GM19025 (cell line): ENCODE measurements at regions not wholly inside any gene's neighbourhood (a gene's known extent, or its start where the extent isn't known, plus 50 kb on each side); places are given as distances from the start of the nearest gene placed in this dataset.

ENCODE experiments used
- ATAC-seq: cut with Tn5 transposase; IDR thresholded peaks from one replicate; pipeline ENCODE4 v1.9.1; 2021; ENCODE audit warnings: mild to moderate bottlenecking, low read depth, moderate library complexity; ENCODE audit not compliant: unreplicated experiment

DNA sequence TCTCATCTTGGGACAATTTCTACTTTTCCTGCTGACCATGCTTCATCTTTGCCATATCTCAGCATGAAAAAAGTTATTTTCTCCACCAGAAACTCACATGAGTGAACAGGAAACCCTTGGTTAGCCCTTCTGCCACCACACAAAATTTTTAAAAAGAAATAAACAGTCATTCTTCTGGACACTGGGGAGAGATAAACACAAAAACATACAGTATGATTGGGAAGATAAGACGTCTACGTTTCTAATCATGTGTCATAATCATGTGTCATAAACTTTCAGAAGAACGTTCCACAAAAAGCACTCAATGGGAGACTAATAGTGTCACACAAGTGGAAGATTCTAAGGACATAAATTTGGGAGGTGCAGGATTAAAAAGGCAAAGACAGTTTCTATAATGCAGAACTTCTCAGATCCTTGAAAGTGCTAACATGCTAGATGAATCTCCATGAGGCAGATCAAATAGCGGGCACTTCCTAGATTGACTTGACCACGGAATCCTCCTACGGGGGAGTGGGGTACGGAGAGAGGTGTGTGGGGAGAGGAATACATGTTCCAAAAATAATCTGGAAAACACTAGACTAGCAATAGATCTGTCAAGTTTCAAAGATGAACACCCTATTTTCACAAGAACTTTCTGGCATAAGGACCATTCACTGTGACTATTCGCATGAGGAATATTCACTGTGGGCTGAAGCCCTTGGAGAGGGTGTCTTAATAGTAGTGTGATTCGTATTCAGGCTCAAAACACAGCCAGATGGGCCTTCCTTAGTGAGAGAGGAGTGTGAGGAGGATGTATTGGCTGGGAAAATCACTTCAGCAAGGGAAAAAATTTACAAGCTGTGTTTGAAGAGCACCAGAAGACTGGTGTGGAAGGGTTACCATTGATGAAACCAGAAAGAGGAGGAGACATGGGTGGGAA, 206.7 kb downstream of the SETD4 start:
- ATAC-seq: no peak

DNA sequence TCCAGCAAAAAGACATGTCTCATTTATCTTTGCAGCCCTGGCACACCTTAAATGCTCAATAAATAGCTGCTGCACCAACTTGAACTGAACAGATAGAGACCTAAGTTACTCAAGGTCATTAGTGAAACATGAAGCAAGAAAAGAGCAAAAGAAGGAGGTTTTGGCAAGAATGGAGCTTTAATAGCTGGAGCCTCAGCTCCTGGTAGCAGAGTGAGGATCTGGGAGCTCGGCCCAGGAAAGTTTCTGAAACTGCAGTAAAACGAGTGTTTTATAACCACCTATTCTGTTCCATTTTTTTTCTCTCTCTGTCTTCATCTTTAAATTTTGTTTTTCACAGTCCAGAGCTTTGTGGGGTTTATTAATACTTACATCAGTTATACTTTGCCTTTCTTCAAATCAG, 207.5 kb downstream of the SETD4 start:
- no peak for ATAC-seq

DNA sequence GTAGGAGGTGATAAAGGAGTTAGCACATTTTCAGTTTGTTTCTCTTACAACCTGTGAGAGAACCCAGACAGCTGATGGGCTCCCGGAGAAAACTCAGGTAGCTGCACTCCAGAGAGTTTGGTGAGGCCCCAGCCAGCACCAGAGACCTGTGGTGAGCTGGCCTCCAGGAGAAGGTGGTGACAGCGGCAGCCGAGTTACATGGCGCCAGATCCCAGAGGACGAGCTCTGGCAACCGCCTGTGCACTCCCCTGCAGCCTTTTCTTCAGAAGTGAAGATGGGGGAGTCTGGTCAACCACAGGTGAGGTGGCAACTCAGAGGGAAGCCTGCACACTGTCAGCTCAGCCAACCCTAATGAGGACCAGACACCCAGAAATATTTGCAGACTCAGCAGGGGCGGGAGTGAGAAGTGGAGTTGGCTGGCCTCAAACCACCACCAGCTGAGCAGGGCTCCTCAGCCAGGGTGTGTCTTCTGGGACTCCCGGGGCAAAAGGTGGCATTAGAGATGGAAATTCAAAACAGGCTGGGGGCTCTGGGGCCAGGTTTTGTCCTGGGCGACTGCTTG, 209.7 kb downstream of the SETD4 start:
- no peak for ATAC-seq

DNA sequence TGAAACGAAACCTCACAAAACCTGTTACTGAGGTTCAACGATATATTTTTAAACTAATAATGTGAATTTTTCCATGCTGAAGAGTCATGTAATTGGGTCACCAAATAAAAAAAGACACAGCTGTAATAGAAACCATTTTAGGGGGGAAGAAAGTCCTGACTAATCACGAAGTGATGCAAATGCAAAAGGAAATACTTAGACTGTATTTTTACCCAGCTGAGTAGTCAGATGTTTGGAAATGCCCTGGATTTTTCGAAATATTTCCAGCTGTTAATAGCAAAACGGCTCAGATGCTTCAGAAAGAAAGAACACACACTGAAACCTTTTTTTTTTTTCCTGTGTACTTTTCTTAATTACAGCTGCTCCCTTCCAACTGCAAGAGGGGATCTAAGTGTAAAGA, 210.3 kb downstream of the SETD4 start:
- no peak for ATAC-seq

DNA sequence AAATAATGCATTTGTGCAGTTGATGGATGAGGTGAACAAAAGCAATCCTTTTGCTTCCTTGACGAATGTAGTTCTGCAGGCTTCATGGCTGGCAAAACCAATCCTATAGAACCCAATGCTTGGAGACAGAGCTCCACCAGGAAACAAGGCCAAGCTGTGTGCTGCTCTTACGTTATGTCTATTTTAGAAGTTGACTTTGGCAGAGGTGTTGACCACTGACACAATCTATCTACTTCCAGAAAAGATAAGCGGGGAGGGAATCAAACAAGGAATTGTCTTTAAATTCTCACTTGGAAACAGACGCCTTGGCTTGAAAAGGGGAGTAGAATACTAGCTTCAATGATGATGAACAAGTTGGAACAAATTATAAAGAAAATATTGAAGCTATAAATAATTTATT, 211.2 kb downstream of the SETD4 start:
- no peak for ATAC-seq

DNA sequence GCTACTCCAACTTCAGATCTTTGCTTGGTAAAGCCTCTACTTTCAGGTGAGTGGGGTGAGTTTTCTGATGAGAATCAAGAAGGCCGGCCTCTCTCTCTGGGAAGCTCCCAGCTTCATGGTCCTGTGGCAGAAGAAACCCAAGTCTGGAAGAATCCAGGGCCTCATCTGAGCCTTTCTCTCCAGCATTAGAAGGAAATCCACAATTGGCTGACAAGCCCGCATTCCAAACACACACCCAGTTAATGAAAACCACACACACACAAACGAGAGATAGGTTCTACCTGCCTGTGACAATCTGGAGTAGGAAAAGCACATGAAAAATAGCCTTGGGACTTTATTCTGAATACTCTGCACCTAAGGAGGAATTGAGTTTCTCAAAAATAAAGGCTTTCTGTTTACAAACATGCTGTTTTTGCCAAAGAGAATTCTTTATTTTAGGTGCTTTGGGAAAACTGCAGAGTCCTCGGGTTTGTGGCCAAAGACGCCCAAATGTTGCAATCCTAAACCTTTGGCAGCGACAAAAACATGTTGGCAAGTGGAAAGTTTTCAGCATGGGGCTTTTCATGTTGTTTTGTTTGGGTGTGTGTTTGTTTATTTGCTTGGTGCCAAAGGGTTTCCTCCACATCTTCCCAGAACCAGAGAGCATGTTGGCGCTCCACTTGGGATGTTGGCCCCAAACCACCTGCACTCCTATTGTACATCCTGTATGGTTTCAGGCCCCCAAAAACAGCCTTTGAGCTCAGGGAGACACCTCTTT, 216.2 kb downstream of the SETD4 start:
- no peak for ATAC-seq

DNA sequence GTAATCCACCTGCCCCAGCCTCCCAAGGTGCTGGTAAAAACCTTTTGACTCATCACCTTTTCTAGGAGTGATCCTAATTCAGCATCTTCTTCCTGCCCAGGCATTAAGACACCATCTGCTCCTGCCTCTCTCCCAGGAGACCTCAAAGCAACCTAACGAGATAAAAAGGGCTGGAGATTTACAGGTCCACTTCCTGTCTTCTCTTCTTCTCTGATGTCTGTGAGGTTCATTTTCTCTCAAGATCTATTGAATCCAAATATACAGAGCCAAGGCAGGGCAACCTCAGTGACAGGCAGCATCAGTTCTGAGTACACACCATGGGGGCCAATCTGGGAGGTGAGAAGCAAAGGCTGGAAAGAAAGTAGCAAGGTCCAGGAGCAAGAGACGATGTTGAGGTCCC, 219.4 kb downstream of the SETD4 start:
- no peak for ATAC-seq

DNA sequence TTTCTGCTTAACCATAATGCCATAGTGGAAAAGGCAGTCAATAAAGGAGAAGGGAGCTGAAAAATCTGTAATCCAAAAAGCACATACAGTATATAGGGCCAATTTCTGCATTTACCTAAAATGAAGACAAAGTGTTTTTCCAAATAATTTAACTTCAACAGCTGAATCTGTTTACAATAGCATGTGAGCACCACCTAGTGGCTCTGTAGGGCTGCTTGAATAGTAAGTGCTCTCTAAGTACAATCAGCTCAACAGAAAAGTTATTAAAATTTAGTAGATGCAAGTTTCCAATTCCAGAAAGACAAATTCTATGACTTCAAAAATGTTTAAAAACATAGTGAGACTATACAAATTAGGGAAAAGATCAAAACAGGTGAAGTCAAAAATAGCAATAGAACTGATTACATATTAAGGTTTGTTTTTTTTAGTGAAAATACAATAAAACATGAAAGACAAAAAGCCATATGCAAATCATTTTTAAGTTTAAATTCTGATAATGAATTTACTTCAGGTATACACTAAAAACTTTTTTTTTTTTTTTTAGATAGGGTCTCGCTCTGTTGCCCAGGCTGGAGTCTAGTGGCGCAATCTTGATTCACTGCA, 220.0 kb downstream of the SETD4 start:
- ATAC-seq: no peak

DNA sequence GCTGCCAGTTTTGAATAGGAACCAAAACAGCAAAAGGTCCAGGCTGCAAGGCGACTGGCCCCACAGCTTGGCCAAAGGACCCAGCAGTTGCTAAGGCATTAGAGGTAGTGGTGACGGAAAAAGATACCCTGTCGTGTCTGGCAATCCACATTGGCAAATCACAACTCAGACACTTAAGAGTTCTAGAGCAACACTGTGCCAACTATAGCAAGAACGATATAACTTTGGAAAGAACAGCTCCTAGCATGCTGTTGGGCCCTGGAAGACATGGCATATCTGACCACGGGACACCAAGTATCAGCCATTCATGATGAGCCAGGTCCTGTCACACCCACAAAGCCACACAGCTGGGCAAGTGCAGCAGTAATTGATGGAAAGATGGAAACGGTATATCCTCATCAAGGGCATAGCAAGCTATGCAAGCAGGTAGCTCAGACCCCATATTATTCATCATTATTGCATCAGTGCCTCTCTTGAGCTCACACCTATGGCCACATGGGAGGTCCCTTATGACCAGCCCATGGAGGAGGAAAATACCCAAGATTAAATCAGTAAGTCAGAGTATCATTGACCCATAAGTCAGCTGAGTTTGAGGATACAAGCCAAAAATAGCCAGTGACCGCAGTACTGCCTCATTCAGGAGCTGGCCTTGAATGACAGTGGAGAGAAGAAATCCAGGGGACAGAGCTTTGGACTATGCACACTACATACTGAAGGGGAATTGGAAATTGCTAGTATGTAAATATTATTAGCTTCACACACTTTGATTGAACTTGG, 221.2 kb downstream of the SETD4 start:
- no peak for ATAC-seq

DNA sequence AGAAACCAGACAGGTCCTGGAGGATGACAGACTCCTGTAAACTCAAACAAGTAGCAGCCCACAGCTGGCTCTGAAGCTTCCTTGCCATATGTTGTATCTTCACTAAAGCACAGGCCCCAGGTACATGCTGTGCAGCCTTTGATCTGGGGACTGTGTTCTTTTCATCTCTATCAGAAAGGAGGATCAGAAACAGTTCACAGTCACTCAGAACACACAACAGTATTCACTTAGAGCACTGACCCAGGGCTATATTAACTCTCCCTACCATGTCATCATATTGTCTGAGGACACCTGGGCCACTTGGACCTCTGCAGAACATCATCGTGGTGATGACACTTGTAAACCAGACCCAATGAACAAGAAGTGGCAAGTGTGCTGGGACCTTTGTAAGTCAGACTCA, 222.0 kb downstream of the SETD4 start:
- no peak for ATAC-seq

DNA sequence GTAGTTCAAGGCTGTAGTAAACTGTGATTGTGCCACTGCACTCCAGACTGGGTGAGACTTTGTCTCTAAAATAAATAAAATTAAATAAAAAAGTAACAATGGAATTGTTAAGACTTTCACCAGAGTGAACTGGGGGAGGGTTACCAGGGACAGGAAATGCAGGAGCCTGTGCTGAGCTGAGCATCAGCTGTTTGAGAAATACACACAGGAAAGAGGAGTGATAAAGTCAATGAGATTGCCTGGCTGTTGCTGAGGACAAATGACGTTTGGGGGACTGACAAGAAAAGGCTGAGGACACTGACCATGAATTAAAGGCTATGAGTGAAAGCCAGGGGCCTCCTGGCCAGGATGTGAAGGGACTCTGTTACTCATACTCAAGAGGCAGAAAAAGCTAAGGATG, 226.3 kb downstream of the SETD4 start:
- no peak for ATAC-seq

DNA sequence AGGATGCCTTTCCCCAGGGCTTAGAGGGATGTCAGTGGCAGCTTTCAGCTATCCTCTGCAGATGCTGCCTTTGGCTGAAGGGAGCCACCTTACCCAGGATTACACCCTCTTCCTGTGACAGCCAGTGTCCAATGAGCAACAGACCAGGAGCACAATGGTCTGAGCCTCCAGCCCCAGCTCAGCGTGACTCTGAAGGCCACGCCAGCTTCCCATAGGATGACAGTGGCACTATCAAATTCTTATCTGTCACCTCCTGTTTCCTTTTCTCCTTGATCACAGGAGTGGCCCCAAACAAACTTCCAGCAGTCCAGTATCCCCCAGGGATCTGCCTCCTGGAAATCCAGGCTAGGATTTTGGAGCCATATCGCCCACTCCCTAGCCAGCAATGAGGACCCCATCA, 226.9 kb downstream of the SETD4 start:
- no peak for ATAC-seq

DNA sequence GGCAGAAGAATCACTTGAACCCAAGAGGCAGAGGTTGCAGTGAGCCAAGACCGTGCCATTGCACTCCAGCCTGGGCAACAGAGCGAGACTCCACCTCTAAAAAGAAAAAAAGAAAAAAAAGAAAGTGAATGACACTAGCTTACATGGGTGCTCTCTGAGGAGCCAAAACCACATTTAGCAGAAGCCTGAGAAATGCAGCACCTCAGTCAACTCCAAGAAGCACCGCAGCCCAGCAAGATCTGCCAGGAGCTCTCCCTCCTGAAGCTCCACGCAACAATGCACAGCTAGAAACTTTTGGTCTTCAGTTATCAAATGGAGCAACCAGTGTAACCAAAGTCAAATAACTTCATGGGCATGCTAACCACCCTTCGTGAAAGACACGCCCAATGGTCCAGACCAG, 229.1 kb downstream of the SETD4 start:
- ATAC-seq: no peak

DNA sequence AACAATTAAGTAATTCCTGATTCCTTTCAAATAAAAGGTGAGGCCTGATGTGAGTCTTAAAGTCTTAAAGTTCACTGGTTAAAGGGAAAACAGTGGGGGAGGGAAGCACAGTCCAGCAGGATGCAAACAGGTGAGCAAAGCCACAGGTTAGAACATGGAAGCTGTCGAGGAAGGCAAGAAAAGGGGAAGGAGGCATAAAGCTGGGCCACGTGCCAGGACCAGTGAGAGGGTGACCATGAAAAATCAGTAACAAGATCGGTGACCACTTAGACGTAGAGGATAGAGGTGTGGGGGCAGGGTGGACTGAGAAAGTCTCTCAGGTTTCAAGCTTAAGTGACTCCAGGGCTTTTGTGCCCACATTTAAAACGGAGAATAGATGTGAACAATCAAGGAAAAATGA, 231.3 kb downstream of the SETD4 start:
- no peak for ATAC-seq

DNA sequence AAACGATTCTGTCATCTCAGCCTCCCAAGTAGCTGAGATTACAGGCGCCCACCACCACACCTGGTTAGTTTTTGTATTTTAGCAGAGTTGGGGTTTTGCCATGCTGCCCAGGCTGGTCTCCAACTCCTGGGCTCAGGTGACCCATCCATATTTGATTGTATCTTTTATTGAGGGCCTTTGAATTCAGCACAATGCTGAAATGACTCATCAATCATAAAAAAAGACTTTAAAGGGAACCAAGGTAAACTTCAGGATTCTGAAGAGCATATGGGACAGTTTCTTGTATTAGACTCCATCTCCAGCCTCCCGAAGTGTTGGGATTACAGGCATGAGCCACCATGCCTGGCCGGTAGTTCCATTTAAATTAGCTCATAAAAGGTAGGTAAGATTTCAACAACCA, 232.2 kb downstream of the SETD4 start:
- ATAC-seq: no peak

DNA sequence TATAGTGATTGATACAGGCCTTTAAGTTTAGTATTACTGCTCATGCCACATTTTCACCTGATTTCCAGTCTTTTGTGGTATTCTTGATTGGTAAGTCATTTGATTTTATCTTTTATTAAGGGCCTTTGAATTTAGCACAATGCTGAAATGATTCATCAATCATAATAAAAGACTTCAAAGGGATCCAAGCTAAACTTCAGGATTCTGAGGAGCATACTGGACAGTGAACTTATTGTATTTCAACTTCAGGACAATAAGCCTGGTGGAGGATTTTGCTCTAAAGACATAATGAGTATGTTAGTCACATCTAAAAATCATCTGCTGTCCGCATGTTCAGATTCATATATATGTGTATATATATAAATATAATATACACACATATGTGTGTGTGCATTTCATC, 233.3 kb downstream of the SETD4 start:
- no peak for ATAC-seq

DNA sequence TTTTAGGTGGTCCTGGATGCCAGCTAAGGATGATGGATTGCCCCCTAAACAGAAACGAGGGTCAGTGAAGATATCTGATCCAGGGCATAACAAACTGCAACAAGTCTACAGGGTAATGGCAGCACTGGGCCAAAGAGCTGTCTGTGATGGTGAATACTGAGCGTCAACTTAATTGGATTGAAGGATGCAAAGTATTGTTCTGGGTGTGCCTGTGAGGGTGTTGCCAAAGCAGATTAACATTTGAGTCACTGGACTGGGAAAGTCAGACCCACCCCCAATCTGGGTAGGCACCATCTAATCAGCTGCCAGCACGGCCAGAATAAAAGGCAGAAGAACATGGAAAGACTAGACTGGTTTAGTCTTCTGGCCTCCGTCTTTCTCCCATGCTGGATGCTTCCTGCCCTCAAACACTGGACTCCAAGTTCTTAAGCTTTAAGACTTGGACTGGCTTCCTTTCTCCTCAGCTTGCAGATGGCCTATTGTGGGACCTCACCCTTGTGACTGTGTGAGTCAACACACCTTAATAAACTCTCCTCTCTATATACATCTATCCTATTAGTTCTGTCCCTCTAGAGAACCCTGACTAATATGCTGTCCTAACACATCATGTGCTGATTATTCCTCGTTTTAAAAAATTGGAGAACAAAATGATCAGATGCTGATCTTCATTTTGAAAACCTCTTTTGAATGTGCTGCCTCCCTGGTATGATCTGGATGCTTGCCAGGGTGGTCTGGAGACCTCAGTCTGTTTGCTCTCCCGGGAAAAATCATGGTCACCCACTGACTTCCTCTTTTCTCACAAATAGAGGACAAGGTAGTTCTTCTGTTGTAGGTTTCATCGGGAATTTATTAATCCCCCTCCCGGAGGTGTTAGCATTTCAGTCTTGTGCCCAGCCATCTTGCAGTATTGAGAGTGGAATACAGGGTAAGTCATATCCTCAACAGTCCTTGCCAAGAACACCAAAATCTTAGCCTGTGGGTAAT, 234.7 kb downstream of the SETD4 start:
- no peak for ATAC-seq

DNA sequence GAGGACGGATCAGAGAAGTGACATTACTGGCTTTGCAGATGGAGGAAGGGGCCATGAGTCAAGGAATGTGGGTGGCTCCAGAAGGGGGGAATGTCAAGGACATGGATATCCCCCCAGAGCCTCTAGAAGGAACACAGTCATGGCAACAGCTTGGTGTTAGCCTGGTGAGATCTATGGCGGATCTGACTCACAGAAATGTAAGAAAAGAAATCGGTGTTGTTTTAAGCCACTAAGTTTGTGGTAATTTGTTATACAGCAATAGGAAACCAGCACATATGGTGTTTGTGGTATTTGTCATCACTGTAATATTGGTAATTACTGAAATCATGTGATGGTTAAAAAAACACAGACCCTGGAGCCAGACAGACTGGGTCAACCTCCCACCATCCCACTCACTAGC, 236.2 kb downstream of the SETD4 start:
- no peak for ATAC-seq

DNA sequence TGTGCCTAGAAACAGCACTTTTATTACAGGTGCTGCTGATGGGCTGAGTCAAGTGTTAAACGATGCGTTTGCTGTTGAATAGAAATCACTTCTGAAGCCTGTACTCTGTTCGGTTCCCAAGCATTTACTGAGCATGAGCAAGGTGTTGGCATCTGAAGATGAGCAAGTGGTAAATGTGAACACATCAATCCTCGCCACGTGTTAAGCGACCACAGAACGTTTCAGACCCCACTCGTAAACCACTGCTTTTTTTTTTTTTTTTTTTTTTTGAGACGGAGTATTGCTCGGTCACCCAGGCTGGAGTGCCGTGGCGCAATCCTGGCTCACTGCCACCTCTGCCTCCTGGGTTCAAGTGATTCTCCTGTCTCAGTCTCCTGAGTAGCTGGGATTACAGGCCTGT, 241.2 kb downstream of the SETD4 start:
- ATAC-seq: no peak
